GM21526 (cell line): ENCODE measurements at regions not wholly inside any gene's neighbourhood (a gene's known extent, or its start where the extent isn't known, plus 50 kb on each side); places are given as distances from the start of the nearest gene placed in this dataset.

Experiments used
- ATAC-seq: cut with Tn5 transposase; IDR thresholded peaks from one replicate; pipeline ENCODE4 v1.9.1; 2021; ENCODE audit warnings: moderate library complexity; ENCODE audit not compliant: unreplicated experiment, low FRiP score

DNA sequence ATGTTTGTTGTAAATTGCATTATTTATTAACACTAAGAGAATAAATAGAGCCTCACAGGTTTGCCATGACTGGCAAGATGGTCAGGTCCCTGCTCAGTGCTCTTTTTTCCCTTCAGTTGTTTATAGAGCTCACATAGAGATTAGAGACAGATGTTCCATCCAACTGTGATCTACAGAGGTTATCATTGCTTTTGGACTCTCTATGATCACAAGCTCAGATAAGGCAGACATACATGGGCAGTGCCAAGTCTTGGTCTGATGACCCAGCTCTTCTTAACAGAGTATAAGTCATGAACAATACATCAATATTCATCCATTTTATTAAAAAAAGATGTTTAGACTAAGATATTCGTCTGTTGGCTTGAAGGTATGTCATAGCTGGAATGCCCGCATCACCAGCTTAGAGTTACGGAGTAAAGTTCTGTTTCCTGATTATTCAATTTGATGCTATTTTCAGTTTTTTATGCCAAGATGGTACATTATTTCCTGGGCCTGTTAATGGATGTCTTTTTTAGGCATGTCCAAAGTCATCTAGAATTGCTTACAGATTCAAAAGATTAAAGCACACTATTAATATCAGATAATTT, 729.8 kb upstream of the SLC10A2 start:
- no peak for ATAC-seq

DNA sequence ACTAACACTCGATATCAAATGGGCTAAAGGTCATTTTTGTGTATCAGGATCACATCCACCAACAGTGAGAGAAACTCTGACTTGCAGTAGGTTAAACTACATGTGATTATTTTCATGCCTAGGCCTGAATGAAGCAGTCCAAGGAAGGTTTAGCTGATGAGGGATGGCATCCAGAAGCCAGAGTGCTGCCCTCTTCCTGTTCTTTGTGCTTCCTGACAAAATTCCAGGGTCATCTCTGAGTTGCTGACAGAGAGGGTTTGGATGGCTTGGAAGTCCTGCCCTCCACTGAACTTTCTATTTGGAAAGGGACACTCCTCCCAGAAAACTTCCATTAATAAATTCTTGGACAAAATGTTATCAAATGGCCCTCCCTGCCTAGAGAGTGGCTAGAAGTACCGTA, 728.3 kb upstream of the SLC10A2 start:
- ATAC-seq = no peak

DNA sequence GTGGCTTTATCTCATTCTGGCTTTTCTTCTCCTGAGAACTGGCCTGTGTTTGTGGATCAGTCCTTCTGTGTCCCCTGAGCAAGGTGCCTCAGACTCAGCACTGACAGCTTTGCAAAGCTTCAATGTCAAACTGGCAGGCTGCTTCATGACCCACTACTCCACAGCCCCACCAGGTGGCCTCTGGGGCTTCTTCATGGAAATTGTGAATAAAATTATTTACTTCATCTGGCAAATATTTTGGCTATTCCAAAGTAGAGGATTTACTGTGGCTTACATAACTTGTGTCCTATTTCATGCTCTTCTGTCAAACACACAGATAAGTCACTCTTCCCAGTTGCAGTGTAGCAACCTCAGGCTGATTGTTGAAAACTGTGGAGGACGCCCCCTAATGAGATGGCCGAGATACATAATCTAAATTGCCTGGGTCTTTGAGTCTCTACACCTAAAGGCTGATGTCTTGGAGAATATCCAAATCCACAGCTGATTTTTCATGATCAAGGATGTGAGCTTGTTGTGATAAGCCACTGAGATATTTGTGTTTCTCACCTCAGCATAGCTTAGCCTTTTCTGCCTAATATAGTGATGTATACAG, 721.9 kb upstream of the SLC10A2 start:
- ATAC-seq = no peak

DNA sequence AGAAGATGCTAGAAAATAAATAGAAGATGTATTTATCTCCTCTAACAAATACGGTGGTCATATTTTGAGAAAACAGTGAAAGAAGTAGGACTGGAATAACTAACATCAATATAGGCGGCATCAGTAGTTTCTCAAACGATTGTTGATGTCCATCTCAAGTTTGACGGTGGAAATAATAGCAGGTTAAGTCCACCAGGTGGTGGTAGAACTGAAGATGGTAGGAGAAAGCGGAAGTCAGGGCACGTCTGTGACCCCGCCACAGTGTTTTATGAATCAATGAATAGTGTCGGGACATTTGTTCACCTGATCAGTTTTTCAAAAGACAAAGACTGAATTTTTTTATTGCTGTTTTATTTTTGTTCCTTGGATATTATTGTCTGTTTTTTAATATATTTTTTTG, 706.4 kb upstream of the SLC10A2 start:
- no peak for ATAC-seq

DNA sequence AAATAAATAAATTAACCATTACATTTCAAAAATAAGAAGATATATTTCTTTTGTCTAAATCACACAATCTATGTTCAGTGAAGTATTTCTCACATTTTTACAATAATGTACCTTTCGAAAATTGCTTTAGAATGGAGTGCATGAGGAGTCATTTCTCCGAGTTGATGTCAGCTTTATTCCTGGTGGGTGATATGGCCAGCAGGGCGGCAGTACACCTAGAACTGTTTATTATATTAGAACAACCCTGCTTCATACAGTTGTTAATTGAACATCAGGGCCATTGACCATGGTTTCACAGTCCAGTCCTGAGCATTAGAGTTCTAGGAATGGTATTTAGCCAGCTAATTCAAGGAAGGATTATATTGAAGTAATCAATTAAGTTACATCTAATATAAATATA, 696.3 kb upstream of the SLC10A2 start:
- ATAC-seq = no peak

DNA sequence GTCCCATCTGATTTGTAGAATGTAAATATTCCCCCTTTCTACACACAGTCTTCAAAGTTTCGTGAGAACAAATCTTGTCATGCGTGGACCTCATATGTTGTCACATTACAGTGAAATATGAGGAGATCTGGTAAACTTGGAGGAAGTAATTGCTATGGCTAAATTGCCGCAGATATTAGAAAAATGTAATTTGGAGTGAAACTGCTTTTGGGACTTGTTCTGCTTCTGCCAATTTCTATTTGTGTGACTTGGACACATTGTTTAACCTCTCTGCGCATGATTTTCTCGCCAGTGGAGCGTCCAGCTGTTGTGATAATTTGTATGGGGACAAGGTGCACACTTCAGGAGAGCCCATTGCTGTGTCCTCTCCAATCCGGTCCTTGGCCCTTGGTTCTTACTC, 693.1 kb upstream of the SLC10A2 start:
- ATAC-seq = no peak

DNA sequence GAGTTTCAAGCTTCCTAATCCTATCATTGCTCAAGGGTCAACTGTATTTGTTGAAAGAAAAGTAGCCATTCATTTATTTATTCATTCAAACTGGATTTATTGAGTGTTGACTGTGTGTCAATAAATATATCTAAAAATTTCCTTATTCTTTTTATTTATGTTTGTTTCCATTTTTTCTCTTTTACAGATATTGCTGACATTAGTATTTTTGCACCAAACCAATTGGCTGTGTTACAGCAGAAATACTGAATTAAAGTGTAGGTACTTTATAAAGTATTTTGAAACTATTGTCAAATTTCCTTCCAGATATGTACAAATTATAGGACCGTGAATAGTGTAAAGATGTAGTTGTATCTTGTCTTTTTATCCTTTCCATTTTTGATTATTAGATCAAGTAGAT, 692.0 kb upstream of the SLC10A2 start:
- no peak for ATAC-seq

DNA sequence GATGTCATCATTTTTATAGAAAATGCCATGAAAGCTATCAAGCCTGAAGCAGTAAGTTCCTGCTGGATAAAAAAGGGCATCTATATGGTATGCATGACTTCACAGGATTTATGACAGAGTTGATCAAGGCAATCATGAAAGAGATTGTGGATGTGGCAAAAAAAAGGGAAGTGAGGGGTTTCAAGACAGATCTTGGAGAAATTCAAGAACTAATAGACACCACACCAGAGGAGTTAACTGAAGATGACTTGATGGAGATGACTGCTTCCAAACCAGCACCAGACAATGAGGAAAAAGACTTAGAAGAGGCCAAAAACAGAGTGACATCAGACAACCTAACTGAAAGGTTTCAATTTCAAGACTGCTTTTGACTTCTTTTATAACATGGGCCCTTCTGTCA, 691.1 kb upstream of the SLC10A2 start:
- ATAC-seq = no peak

DNA sequence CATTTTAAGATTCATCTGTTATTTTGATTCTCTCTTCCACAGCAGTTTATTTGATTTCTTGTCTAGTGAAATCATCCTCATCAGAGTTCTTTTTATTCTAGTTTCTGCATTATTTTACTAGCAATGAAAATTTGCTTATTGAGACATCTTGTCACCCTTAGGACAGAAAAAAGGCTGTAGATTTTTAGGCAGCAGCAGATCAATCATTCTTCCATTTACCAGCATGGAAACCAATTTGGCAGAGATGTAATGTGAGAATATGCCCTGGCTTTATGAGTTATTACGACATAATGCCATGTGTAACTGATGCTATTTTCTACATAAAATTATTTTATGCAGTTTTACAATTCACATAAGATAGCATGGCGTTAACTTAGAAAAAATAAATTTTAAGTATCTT, 688.6 kb upstream of the SLC10A2 start:
- ATAC-seq = no peak

DNA sequence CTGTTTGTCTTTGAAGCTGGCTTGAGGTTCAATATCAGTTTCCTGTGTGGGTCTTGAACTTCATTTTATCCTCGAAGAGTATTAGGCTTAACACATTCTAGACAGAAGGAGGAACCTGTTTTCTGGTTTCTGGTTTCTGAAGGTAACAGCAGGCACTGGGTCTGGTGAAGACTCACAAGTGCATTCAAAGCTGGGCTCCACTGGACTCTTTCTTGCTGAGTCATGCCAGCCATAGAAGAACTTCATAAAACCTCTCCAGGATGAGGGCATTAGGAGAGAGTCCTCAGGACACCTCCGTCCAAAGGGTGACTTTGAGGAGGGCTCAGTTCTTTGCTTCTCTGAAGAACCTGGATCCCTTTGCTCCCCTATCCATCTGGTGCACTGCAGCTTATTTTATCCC, 668.6 kb upstream of the SLC10A2 start:
- ATAC-seq = no peak

DNA sequence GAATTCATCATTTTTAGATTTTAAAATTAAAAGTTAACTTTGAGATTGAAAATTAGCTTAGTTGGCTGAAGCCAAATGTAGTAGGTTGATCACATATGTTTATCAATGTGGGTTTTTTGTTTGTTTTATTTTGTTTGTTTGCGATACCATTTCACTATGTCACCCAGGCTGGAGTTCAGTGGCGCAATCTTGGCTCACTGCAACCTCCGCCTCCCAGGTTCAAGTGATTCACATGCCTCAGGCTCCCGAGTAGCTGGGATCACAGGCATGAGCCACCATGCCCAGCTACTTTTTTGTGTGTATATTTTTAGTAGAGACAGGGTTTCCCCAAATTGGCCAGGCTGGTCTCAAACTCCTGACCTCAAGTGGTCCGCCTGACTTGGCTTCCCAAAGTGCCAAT, 665.7 kb upstream of the SLC10A2 start:
- no peak for ATAC-seq

DNA sequence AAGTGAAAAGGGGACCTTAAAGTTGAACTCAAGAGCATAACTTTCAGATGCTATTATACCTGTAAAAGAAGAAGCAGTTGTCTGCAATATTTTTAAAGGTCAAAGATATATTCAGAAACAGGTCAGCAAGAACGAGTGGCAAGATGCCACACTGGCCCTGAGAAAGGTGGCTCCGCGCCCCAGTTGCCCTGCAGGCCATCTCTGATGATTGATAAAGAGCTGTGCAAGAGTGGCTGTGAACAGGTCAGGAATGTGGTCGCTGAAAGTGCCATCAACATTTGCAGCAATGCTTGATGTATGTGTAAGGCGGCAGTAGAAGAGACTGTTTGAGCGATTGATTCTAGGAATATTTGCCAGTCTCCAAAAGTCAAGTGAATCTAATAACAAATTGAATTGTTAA, 664.2 kb upstream of the SLC10A2 start:
- no peak for ATAC-seq

DNA sequence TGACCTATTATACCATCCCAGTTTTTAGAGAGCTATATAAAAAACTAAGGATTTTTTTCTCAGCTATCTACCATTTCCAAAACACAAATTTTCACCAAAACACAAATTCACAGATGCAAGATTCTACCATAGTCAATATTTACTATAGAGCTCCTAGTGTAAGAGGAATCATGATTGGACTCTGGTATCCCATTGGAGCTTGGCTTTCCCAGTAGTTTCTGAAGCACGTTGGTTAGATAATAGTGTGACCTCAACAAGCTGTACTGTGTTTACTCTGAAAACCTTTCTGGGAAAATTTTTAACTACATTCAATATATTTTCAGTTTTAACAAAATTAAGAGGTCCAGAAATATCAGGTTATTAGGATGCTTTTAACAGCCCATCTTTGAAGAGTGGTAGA, 660.6 kb upstream of the SLC10A2 start:
- ATAC-seq = no peak

DNA sequence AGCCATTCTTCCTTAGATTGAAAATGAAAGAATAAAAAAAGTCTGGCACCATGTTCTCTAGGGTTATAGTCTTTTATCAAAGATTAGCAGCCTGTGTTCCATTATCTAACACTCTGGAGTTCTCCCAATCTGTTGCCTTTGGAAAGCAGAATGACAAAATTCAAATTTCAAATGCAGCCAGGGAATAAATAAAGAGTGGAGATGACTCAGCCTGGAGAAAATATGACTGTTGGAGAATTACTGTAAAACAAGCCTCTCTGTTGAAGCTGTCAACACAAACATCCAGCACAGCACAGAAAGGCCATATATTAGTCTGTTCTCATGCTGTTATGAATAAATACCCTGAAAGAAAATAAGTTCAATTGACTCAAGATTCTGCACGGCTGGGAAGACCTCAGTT, 650.5 kb upstream of the SLC10A2 start:
- no peak for ATAC-seq

DNA sequence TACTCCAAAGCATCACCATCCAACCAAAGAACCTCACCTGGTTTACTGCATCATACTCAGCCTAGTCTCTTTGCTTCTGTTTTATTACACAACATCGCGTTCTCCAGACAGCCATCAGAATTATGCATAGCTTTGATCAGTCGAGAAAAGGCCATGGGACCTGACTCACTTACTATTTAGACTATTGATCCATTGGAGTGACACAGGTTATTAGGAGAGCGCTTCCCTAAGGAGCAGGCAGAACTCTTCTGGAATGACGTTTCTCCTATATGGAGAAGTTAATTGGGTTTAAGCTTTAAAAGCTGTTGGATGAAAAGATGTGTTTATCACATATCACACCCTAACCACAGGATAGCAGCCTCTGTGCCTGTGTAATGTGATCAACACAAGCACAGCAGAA, 649.1 kb upstream of the SLC10A2 start:
- no peak for ATAC-seq

DNA sequence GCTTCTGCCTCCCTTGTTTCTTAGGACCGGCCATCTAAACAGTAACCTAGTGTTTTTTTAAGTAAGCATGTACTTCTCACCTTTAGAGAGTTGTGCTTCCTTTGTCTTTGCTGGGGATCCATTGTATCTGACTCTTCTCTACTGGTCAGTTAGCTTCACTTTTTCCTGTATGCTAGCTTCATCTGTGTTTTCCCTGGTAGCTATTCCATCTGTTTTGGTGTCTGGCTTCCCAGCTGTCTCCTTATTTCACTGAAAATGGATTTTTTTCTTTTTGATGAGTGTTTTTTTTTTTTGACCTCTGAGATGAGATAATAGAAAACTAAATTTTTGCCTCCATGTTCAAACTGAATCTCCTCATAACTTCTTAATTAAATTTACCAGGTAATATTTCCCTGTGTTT, 637.0 kb upstream of the SLC10A2 start:
- no peak for ATAC-seq

DNA sequence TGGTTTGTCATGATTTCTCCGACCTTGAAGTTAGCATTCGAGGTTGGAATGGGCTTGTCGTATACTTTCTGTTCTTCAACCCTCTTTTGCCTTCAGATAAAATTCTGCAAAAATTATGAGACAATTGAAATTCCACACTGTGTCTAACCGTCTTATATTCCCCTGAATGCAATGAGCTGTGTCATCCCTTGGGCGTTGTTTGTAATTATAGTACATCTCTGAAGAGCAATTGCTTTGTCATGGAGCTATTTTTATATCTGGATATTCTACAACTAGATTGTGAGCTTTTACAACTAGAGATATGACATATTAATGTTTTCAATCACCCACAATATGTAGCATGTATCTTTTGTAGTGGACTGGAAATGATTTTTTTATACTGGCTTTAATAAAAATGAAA, 631.8 kb upstream of the SLC10A2 start:
- ATAC-seq = no peak

DNA sequence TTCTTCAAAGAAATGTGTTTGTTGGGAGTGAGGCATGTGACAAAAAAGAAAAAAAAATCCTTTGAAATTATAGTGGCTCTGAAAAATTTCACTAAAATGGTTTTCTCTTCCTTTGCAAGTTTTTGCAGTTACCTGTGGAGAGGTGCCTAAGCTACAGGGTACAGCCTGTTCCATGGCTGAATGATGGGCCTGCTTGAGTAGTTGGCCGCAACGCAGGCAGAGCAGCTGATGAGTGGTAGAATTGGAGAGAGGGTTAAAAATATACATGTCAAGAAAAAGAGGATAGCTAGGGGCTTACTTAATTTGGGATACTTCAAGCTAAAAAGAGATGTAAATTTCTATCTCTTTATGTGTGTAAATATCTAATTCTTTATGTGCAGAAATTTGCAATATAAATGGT, 629.1 kb upstream of the SLC10A2 start:
- no peak for ATAC-seq

DNA sequence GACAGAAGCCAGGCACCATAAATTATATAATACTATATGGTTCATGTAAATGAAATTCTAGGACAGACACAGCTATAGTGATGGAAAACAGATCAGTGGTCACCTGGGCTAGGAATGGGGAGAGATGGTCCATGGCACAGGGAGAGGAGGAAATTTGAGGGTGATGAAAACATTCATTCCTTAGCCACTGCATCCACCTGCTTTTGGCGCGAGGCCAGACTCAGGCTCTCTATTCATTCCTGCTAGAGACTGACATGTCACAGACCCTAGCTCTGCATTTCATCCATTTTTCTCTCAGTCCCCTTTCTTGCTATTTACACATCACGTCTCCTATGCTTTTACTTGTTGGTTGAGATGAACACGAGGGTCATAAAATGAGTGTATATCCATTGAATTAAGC, 628.3 kb upstream of the SLC10A2 start:
- ATAC-seq = no peak

DNA sequence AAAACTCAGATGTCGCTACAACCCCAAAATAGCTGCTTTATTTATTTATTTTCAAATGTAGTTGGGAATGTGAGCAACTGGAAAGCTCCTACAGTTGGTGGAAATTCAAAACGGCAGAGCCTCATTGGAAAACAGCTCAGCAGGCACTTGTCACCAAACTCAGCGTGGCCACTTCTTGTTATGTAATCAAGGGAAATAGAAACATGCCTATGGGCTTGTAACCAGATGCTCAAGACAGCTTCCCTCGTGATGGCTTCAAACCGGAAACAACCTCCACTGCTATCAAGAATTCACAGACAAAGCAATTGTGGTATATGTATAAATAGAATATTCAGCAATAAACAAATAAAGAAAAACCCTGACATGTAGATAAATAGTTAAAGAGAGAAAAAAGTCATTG, 627.8 kb upstream of the SLC10A2 start:
- no peak for ATAC-seq

DNA sequence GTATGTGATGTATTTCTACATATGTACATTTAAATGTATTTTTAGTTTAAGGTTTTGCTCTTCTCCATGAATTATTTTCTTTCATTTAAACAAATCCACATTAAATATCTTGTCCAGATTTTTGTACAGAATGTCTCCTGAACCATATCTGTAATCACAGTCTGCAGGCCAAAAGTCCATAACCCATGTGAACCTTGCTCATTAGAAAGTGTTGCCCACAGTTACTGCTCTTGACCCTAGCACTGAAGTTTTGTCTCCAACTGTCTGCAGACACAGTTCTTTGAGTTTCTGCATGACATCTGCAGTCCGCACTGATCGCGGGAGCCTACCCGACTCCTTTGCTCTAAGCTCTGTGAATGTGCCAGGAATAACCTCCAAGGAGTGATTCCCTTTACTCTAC, 626.2 kb upstream of the SLC10A2 start:
- ATAC-seq = no peak

DNA sequence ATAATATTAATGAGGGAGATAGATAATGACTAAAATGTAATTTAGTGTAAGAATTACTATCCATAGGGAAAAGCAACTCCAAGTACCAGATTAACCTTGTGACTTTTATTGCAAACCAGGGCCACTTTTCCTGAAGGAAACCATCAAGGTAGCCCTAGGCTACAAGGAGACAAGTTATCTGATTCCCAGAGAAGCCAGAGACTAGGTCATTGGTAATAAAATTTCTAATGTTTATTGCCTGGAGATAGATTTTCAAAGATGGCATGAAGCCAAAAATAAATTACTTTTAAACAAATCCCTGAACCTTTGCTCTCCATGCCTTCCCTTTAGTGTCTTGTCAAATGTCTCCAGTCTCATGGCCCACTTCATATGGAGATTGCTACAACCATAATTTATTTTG, 610.1 kb upstream of the SLC10A2 start:
- ATAC-seq = no peak

DNA sequence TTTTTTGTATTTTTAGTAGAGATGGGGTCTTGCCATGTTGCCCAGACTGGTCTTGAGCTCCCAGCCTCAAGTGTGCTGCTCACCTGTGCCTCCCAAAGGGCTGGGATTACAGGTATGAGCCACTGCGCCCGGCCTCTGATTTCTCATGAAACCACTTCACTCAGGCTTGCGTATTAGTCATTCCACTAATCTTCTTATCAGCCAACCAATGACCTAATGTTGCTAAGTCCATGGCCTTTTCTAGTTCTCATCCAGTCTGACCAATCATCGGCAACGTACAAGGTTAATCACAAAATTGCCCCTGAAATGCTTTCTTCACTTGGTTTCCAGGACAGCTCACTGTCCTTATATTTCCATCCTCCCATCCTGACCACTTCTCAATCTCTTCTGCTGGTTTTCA, 605.3 kb upstream of the SLC10A2 start:
- ATAC-seq = no peak
